ENCODE measurements at regions not wholly inside any gene's neighbourhood (a gene's known extent, or its start where the extent isn't known, plus 50 kb on each side); places are given as distances from the start of the nearest gene placed in this dataset.

DNA sequence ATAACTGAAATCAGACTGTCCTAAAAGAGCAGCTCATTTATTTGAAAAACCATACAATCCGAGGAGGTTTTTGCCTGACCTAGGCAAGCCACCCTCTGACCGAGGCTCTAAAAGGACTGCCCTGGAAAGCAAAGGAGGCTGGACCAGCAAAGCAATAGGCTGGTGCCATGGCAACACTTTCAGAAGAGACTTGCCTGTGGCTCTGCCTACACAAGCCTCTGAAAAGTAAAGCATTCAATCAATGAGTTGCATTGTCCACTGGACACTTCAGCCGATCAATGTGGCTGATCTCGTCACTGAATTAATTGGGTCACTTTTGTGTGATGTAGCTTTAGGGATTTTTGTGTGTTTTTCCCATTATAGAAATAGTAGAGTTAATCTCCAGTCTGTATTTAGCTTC lies 99.1 kb upstream of the SEMA6D start:
- DNase-seq (ENCODE audit: low read depth), result no peak
- TF ChIP-seq, protein P1, sequence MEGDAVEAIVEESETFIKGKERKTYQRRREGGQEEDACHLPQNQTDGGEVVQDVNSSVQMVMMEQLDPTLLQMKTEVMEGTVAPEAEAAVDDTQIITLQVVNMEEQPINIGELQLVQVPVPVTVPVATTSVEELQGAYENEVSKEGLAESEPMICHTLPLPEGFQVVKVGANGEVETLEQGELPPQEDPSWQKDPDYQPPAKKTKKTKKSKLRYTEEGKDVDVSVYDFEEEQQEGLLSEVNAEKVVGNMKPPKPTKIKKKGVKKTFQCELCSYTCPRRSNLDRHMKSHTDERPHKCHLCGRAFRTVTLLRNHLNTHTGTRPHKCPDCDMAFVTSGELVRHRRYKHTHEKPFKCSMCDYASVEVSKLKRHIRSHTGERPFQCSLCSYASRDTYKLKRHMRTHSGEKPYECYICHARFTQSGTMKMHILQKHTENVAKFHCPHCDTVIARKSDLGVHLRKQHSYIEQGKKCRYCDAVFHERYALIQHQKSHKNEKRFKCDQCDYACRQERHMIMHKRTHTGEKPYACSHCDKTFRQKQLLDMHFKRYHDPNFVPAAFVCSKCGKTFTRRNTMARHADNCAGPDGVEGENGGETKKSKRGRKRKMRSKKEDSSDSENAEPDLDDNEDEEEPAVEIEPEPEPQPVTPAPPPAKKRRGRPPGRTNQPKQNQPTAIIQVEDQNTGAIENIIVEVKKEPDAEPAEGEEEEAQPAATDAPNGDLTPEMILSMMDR (IDR thresholded peaks at IDR 0.05; ENCODE audit: low read depth, low read length), result no peak
- TF ChIP-seq POLR2A (IDR thresholded peaks at IDR 0.05; ENCODE audit: extremely low read depth, insufficient read length), result no peak
- no peak for TF ChIP-seq MYC (IDR thresholded peaks at IDR 0.05; ENCODE audit: low read depth, low read length)
- no peak for TF ChIP-seq MAX (IDR thresholded peaks at IDR 0.05; ENCODE audit: low read depth, low read length)
- no peak overlapping the region for H3K4me3 ChIP-seq (ENCODE audit: low read depth, low read length)

DNA sequence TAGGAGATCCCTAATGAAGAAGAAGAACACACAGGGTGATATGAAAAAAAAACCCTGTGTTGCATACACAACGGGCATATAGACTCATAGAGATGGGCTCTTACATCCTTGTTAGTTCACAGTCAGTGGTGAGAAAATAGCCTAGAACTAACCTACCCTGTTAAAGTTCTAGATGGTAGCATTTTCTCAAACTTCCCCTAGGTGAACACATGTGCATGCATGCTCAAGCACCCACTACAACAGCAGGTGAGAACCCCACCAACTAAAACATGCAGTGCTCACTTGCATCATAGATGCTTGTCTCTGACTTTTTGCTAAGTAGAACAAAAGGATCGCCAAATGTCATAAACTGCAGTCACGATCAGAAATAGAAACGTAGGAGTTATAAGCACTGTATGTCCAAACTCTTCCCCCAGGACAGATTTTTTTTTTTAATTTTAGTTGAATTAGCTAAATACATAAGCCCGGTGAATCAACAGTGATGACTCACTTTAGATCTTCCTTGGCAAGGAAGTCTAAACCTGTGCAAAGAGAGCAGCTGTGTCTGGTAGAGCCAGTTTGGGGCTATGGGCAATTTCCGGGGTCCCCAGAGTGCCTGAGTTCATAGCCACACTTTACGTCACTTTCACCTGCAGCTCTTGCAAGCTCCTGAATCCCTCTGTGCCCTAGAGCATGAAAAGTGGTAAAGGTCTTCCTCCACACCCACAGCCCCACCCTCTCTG lies 96.2 kb upstream of the SEMA6D start:
- no peak for DNase-seq (ENCODE audit: low read depth)
- H3K4me3 ChIP-seq (ENCODE audit: low read depth, low read length), result no peak overlapping the region
- TF ChIP-seq MYC (IDR thresholded peaks at IDR 0.05; ENCODE audit: low read depth, low read length) (no peak), POLR2A (IDR thresholded peaks at IDR 0.05; ENCODE audit: extremely low read depth, insufficient read length) (no peak), MAX (IDR thresholded peaks at IDR 0.05; ENCODE audit: low read depth, low read length) (no peak)
- TF ChIP-seq, protein P1 (IDR thresholded peaks at IDR 0.05; ENCODE audit: low read depth, low read length), result no peak

DNA sequence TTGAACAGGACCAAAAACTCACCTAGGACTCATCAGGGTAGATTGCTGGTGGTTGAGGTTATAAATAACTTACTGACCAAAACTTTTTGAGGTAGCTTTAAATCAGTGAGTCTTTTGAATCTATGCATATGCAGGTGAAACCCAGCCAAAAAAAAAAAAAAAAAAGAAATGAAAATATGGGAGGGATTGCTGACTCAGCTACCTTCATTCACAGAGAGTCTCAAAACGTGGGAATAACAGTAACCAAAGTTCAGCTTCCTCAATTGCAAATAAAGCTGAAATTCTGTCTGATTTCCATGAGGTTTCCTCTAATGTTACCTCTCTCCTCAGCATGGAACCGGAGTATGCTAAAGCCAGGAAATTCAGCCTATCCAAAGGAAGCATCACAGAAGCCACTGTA lies 95.2 kb upstream of the SEMA6D start:
- DNase-seq (ENCODE audit: low read depth), result no peak
- no peak for TF ChIP-seq MAX (IDR thresholded peaks at IDR 0.05; ENCODE audit: low read depth, low read length)
- TF ChIP-seq, protein P1 (IDR thresholded peaks at IDR 0.05; ENCODE audit: low read depth, low read length), result no peak
- TF ChIP-seq MYC (IDR thresholded peaks at IDR 0.05; ENCODE audit: low read depth, low read length), result no peak
- no peak for TF ChIP-seq POLR2A (IDR thresholded peaks at IDR 0.05; ENCODE audit: extremely low read depth, insufficient read length)
- H3K4me3 ChIP-seq (ENCODE audit: low read depth, low read length), result no peak overlapping the region

GRCh38 chr15:47624503-47624902 lies 92.8 kb upstream of the SEMA6D start:
- H3K4me3 ChIP-seq (ENCODE audit: low read depth, low read length), result no peak overlapping the region
- TF ChIP-seq, protein P1 (IDR thresholded peaks at IDR 0.05; ENCODE audit: low read depth, low read length), result no peak
- TF ChIP-seq MAX (IDR thresholded peaks at IDR 0.05; ENCODE audit: low read depth, low read length) (no peak), MYC (IDR thresholded peaks at IDR 0.05; ENCODE audit: low read depth, low read length) (no peak), POLR2A (IDR thresholded peaks at IDR 0.05; ENCODE audit: extremely low read depth, insufficient read length) (no peak)
- DNase-seq (ENCODE audit: low read depth), result no peak

DNA sequence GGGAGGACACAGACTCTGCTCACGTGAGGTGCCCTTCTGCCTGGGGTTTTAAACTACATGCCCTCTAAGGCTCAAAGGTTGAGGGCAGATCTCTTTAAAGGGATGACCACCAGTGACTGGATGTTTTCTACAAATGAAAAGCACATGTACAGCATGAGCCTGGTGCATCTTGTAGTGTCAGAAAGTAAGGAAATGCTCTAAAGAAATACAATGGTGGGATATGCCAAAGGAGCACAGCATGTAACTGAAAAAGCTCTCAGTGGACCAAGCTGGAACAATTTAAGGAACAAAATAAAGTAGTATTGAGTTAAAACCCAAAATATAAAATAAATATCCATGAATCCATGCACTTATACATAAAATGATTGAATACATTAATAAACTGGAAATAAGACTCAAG lies 78.3 kb upstream of the SEMA6D start:
- TF ChIP-seq, protein P1 (IDR thresholded peaks at IDR 0.05; ENCODE audit: low read depth, low read length), result no peak
- TF ChIP-seq MYC (IDR thresholded peaks at IDR 0.05; ENCODE audit: low read depth, low read length) (no peak), POLR2A (IDR thresholded peaks at IDR 0.05; ENCODE audit: extremely low read depth, insufficient read length) (no peak), MAX (IDR thresholded peaks at IDR 0.05; ENCODE audit: low read depth, low read length) (no peak)
- no peak for DNase-seq (ENCODE audit: low read depth)
- no peak overlapping the region for H3K4me3 ChIP-seq (ENCODE audit: low read depth, low read length)
